CD14-positive monocyte (primary cell): ENCODE measurements at regions not wholly inside any gene's neighbourhood (a gene's known extent, or its start where the extent isn't known, plus 50 kb on each side); places are given as distances from the start of the nearest gene placed in this dataset.

Source experiments
- DNase-seq, 3 donors: peaks; one replicate each; pipeline ENCODE4 v3.0.0-alpha.2; 2011 to 2022
- H2AFZ ChIP-seq: 2 replicates; pipeline ENCODE4 v1.6.0; 2012; ENCODE audit warnings: mild to moderate bottlenecking, low read depth, low read length, inconsistent platforms; ENCODE audit not compliant: insufficient read depth, poor library complexity, severe bottlenecking
- H3K27ac ChIP-seq, 2 donors: 1 replicate in 1 of 2; 2 replicates in 1 of 2; pipeline ENCODE4 v1.5.1; 2012 to 2013; ENCODE audit warnings: low read length in 2 of 2, control low read depth in 1 of 2, inconsistent platforms in 1 of 2, low read depth in 1 of 2, mild to moderate bottlenecking in 1 of 2
- H3K27me3 ChIP-seq, 2 donors: one replicate each; pipeline versions ENCODE4 v1.6.0 to v1.6.1; 2011 to 2013; ENCODE audit warnings: low read length in 2 of 2; ENCODE audit not compliant: control insufficient read depth in 2 of 2, insufficient read depth in 2 of 2
- H3K36me3 ChIP-seq, 2 donors: replicated peaks in 1 of 2; 1 replicate in 1 of 2; 2 replicates in 1 of 2; pipeline versions ENCODE4 v1.5.1 to v1.6.1; 2012 to 2013; ENCODE audit warnings: low read length in 2 of 2, control low read depth in 1 of 2, inconsistent platforms in 1 of 2, mild to moderate bottlenecking in 1 of 2; ENCODE audit not compliant: insufficient read depth in 2 of 2, control insufficient read depth in 1 of 2
- H3K4me1 ChIP-seq, 2 donors: 1 replicate in 1 of 2; 2 replicates in 1 of 2; pipeline versions ENCODE4 v1.5.1 to v1.6.1; 2012 to 2013; ENCODE audit warnings: low read length in 2 of 2, control low read depth in 1 of 2, inconsistent platforms in 1 of 2, mild to moderate bottlenecking in 1 of 2, moderate library complexity in 1 of 2; ENCODE audit not compliant: insufficient read depth in 2 of 2, control insufficient read depth in 1 of 2
- H3K4me2 ChIP-seq: replicated peaks from 2 replicates; pipeline ENCODE3; 2012; ENCODE audit warnings: low read length, moderate library complexity, mild to moderate bottlenecking; ENCODE audit not compliant: poor library complexity, severe bottlenecking; ENCODE audit errors: extremely low read depth
- H3K4me3 ChIP-seq, 3 experiments: fragments of 200-600 bp in 1 of 3; sonication (generic) in 1 of 3; replicated peaks in 1 of 3; 1 replicate in 2 of 3; 2 replicates in 1 of 3; pipeline ENCODE4 v1.5.1; 2011 to 2013; ENCODE audit warnings: low read length in 3 of 3, mild to moderate bottlenecking in 3 of 3, control low read depth in 2 of 3, low read depth in 2 of 3, inconsistent platforms in 1 of 3, moderate library complexity in 1 of 3
- H3K79me2 ChIP-seq: 2 replicates; pipeline ENCODE4 v1.6.0; 2012; ENCODE audit warnings: mild to moderate bottlenecking, control low read depth, inconsistent platforms, low read length, moderate library complexity; ENCODE audit not compliant: insufficient read depth
- H3K9ac ChIP-seq: 2 replicates; pipeline ENCODE4 v1.6.0; 2017; ENCODE audit warnings: low read length, mild to moderate bottlenecking; ENCODE audit not compliant: insufficient read depth, poor library complexity, severe bottlenecking
- H3K9me3 ChIP-seq, 2 donors: replicated peaks in 1 of 2; 1 replicate in 1 of 2; 2 replicates in 1 of 2; pipeline versions ENCODE4 v1.5.1 to v1.6.1; 2012 to 2013; ENCODE audit warnings: low read length in 2 of 2, control low read depth in 1 of 2; ENCODE audit not compliant: control insufficient read depth in 1 of 2, insufficient read depth in 1 of 2
- H4K20me1 ChIP-seq: 2 replicates; pipeline ENCODE4 v1.6.0; 2012; ENCODE audit warnings: mild to moderate bottlenecking, low read length, control low read depth, moderate library complexity; ENCODE audit not compliant: insufficient read depth
- H3K27ac Mint-ChIP-seq, 7 donors: one replicate each; pipeline ENCODE4 v1.8.0; 2020; ENCODE audit warnings: mild to moderate bottlenecking in 7 of 7, mixed read lengths in 7 of 7, moderate library complexity in 6 of 7, inconsistent platforms in 2 of 7
- H3K27me3 Mint-ChIP-seq, 3 donors: one replicate each; pipeline ENCODE4 v1.8.0; 2021 to 2022; ENCODE audit warnings: low read depth in 3 of 3, mild to moderate bottlenecking in 3 of 3, mixed read lengths in 3 of 3, moderate library complexity in 3 of 3, inconsistent platforms in 1 of 3
- H3K36me3 Mint-ChIP-seq, 2 donors: one replicate each; pipeline ENCODE4 v1.8.0; 2020; ENCODE audit warnings: mixed read lengths in 2 of 2, inconsistent platforms in 1 of 2, mild to moderate bottlenecking in 1 of 2
- H3K4me1 Mint-ChIP-seq: one replicate; pipeline ENCODE4 v1.8.0; 2020; ENCODE audit warnings: mild to moderate bottlenecking, mixed read lengths
- H3K4me3 Mint-ChIP-seq, 2 donors: one replicate each; pipeline ENCODE4 v1.8.0; 2020; ENCODE audit warnings: mild to moderate bottlenecking in 2 of 2, mixed read lengths in 2 of 2, moderate library complexity in 1 of 2
- H3K9me3 Mint-ChIP-seq, 7 donors: one replicate each; pipeline ENCODE4 v1.8.0; 2020 to 2022; ENCODE audit warnings: mixed read lengths in 7 of 7, mild to moderate bottlenecking in 6 of 7, moderate library complexity in 6 of 7, inconsistent platforms in 2 of 7
- CTCF ChIP-seq: fragments of 200-600 bp; IDR thresholded peaks from one replicate; pipeline ENCODE4 v1.8.0; 2022; ENCODE audit warnings: antibody characterized with exemption, mild to moderate bottlenecking
- WGBS: methylation state at CpG from one replicate; pipeline ENCODE4 v1.1.5; 2013; ENCODE audit warnings: missing lambda C conversion rate; ENCODE audit not compliant: insufficient coverage; 5-methylcytosine and 5-hydroxymethylcytosine counted together
- intact Hi-C, 2 donors: fragments of 100-400 bp; cut with micrococcal nuclease; formaldehyde crosslinking; loops; one replicate each; pipeline versions ENCODE4 v1.15.0 to v1.15.1; 2023

GRCh38 chr5:93964421-93964820, 223.0 kb upstream of the POU5F2 start:
- H2AFZ ChIP-seq: no peak overlapping the region
- H4K20me1 ChIP-seq: no peaks in the 10 kb centered on the region
- no peak for TF ChIP-seq CTCF
- no peaks in the 10 kb centered on the region for H3K27me3 Mint-ChIP-seq
- H3K4me1 ChIP-seq: no peaks in the 10 kb centered on the region
- peaks cover 13 to 22% of the 10 kb centered on the region in 2 donors for H3K36me3 Mint-ChIP-seq
- no peaks in the 10 kb centered on the region for H3K9me3 ChIP-seq
- no peaks in the 10 kb centered on the region for H3K79me2 ChIP-seq
- intact Hi-C loops: no loop called here
- no peak overlapping the region for H3K9ac ChIP-seq
- no peak overlapping the region for H3K4me2 ChIP-seq
- H3K9me3 Mint-ChIP-seq: peaks cover 0 to 4% (median 2%) of the 10 kb centered on the region in 7 donors
- DNase-seq: no peak
- H3K4me3 ChIP-seq: no peak overlapping the region
- WGBS: no CpG with 5 or more reads among the region's 1 CpG
- peaks cover 4% of the 10 kb centered on the region for H3K4me1 Mint-ChIP-seq
- H3K27ac Mint-ChIP-seq: no peak overlapping the region
- peaks cover 2 to 7% of the 10 kb centered on the region in 2 donors for H3K36me3 ChIP-seq
- no peak overlapping the region for H3K4me3 Mint-ChIP-seq
- H3K27ac ChIP-seq: no peak overlapping the region
- H3K27me3 ChIP-seq: no peaks in the 10 kb centered on the region

GRCh38 chr5:93960042-93960441, 218.6 kb upstream of the POU5F2 start:
- H2AFZ ChIP-seq: no peak overlapping the region
- no peak overlapping the region for H3K4me2 ChIP-seq
- WGBS: 100% methylated on average over 2 of the region's 3 CpGs
- Mint-ChIP-seq H3K4me3 (no peak overlapping the region), H3K9me3 (peaks cover 0 to 2% (median 0%) of the 10 kb centered on the region in 7 donors), H3K27ac (no peak overlapping the region), H3K27me3 (no peaks in the 10 kb centered on the region), H3K36me3 (peaks cover 12 to 23% of the 10 kb centered on the region in 2 donors), H3K4me1 (peaks cover 4% of the 10 kb centered on the region)
- no peaks in the 10 kb centered on the region for H3K27me3 ChIP-seq
- DNase-seq: no peak
- no peaks in the 10 kb centered on the region for H3K9me3 ChIP-seq
- peaks cover 2 to 9% of the 10 kb centered on the region in 2 donors for H3K36me3 ChIP-seq
- H3K27ac ChIP-seq: no peak overlapping the region
- no peak overlapping the region for H3K4me3 ChIP-seq
- no peaks in the 10 kb centered on the region for H3K4me1 ChIP-seq
- intact Hi-C loops: no loop called here
- no peaks in the 10 kb centered on the region for H3K79me2 ChIP-seq
- H3K9ac ChIP-seq: no peak overlapping the region
- no peak for TF ChIP-seq CTCF
- no peaks in the 10 kb centered on the region for H4K20me1 ChIP-seq
